ENCODE measurements at regions not wholly inside any gene's neighbourhood (a gene's known extent, or its start where the extent isn't known, plus 50 kb on each side); places are given as distances from the start of the nearest gene placed in this dataset.
A peak's percentile ranks its signal among the peaks of the same experiment; 100 is the strongest.

GRCh38 chr9:85129514-85129913, 460.0 kb downstream of the NTRK2 start:
- no peak for TF ChIP-seq CTCF (IDR thresholded peaks at IDR 0.05; ENCODE audit: insufficient read depth, low read length)
- no peak overlapping the region for H3K4me3 ChIP-seq (ENCODE audit: low read depth, low read length)
- no peak for DNase-seq (ENCODE audit: low read depth)

- TF ChIP-seq CTCF (IDR thresholded peaks at IDR 0.05; ENCODE audit: insufficient read depth, low read length) = no peak
- no peak overlapping the region for H3K4me3 ChIP-seq (ENCODE audit: low read depth, low read length)
- peak; percentile 11 for DNase-seq (ENCODE audit: low read depth)
Measured at GRCh38 chr9:85118990-85119755, 449.6 kb downstream of the NTRK2 start.

DNA sequence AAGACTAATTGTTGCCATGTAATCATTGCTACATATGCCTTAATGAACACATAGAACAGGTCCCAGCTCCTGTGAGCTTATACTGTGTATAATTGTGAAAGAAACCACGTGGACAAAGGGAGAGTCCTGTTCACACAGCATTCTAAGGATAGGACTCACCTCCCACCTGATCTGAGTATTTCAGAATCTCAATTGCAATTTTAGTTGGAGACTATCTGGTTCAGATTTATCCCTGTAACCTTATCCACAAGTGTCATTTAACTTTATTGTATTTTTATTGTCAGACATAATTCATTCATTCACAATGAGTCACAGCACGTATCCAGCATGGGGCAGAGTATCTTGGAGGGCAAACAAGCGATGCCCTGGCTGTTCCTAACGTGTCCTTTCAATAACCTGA, 448.3 kb downstream of the NTRK2 start:
- TF ChIP-seq CTCF (IDR thresholded peaks at IDR 0.05; ENCODE audit: insufficient read depth, low read length) = no peak
- no peak for DNase-seq (ENCODE audit: low read depth)
- no peak overlapping the region for H3K4me3 ChIP-seq (ENCODE audit: low read depth, low read length)

GRCh38 chr9:85115473-85115872, 445.9 kb downstream of the NTRK2 start:
- no peak for DNase-seq (ENCODE audit: low read depth)
- TF ChIP-seq CTCF (IDR thresholded peaks at IDR 0.05; ENCODE audit: insufficient read depth, low read length) = no peak
- no peak overlapping the region for H3K4me3 ChIP-seq (ENCODE audit: low read depth, low read length)

DNA sequence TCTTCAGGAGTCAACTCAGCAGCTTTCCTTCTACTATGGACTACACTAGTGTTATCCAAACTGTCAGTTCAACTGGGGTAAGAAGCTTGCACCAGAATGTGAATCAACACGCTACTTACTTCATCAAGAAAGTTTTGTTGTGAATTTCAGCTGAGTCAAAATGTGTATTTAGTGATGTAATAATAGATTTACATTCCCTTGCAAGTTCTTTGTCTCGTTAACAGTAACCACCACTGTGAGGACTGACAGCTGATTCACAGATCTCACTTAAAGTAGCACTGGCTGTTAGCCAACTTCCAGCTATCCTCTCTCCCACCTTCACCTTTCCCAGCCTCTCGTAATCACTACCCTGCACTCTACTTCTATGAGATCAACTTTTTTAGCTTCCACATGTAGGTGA, 445.3 kb downstream of the NTRK2 start:
- TF ChIP-seq CTCF (IDR thresholded peaks at IDR 0.05; ENCODE audit: insufficient read depth, low read length) = no peak
- no peak overlapping the region for H3K4me3 ChIP-seq (ENCODE audit: low read depth, low read length)
- DNase-seq (ENCODE audit: low read depth) = no peak

- DNase-seq (ENCODE audit: low read depth) = no peak
- H3K4me3 ChIP-seq (ENCODE audit: low read depth, low read length) = no peak overlapping the region
- TF ChIP-seq CTCF (IDR thresholded peaks at IDR 0.05; ENCODE audit: insufficient read depth, low read length) = no peak
Measured at GRCh38 chr9:85112933-85113418, 443.4 kb downstream of the NTRK2 start.

GRCh38 chr9:85112391-85112790, 442.9 kb downstream of the NTRK2 start:
- no peak overlapping the region for H3K4me3 ChIP-seq (ENCODE audit: low read depth, low read length)
- no peak for DNase-seq (ENCODE audit: low read depth)
- TF ChIP-seq CTCF (IDR thresholded peaks at IDR 0.05; ENCODE audit: insufficient read depth, low read length) = no peak

Measured in fibroblast of the aortic adventitia (primary cell).